Upper lobe of right lung (tissue), 1 donor: ENCODE measurements at regions not wholly inside any gene's neighbourhood (a gene's known extent, or its start where the extent isn't known, plus 50 kb on each side); places are given as distances from the start of the nearest gene placed in this dataset.

Source experiments
- ATAC-seq: fragments of 200-7000 bp; cut with Tn5 transposase; one replicate; pipeline ENCODE4 v1.9.1; 2020; ENCODE audit warnings: mild to moderate bottlenecking, moderate library complexity
- DNase-seq: peaks from one replicate; pipeline ENCODE4 v3.0.0-alpha.2; 2020
- H3K27ac ChIP-seq: fragments of 200-600 bp; one replicate; pipeline ENCODE4 v1.8.0; 2022
- H3K27me3 ChIP-seq: fragments of 200-600 bp; one replicate; pipeline ENCODE4 v1.8.0; 2022; ENCODE audit warnings: mild to moderate bottlenecking
- H3K36me3 ChIP-seq: fragments of 200-600 bp; one replicate; pipeline ENCODE4 v1.8.0; 2022
- H3K4me1 ChIP-seq: fragments of 200-600 bp; one replicate; pipeline ENCODE4 v1.8.0; 2022
- H3K4me3 ChIP-seq: fragments of 200-600 bp; one replicate; pipeline ENCODE4 v1.8.0; 2022; ENCODE audit warnings: mild to moderate bottlenecking
- H3K9me3 ChIP-seq: fragments of 200-600 bp; one replicate; pipeline ENCODE4 v1.8.0; 2022
- CTCF ChIP-seq: fragments of 200-600 bp; IDR thresholded peaks from one replicate; pipeline ENCODE4 v1.8.0; 2022; ENCODE audit warnings: antibody characterized with exemption
- intact Hi-C: fragments of 100-400 bp; cut with DNase I; formaldehyde crosslinking; loops from one replicate; pipeline ENCODE4 v1.11.0; 2022
- donor health status: DM: no; HTN: yes; CAD: no; lungs with severe emphysema.

DNA sequence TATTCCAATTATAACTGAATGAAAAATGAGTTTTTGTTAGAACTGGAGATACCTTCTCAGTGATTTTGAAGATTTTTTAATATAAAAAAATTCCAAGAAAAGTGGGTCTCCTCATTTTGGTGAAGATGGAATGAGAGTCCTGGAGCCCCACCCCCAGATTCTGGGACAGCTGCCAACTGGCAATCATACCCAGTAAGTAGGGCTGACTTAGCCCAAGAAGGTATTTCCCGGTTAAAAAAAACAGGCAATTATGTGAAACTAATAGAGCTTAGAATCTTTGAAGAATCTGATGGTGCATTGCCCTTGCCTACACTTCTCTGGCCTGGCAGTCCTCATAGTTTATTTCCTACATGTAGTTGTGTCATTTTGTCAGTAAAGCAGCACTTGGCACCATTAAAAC is 52.8 kb upstream of the VWDE start:
- Histone ChIP-seq H3K4me3 (no peak overlapping the region), H3K9me3 (no peaks in the 10 kb centered on the region), H3K27ac (no peak overlapping the region), H3K36me3 (no peaks in the 10 kb centered on the region), H3K27me3 (no peaks in the 10 kb centered on the region), H3K4me1 (no peaks in the 10 kb centered on the region)
- DNase-seq: no peak
- intact Hi-C loops: no loop called here
- TF ChIP-seq CTCF: no peak
- no peak for ATAC-seq

- Histone ChIP-seq H3K4me3 (no peak overlapping the region), H3K27me3 (no peaks in the 10 kb centered on the region), H3K4me1 (no peaks in the 10 kb centered on the region), H3K27ac (no peak overlapping the region), H3K9me3 (no peaks in the 10 kb centered on the region), H3K36me3 (no peaks in the 10 kb centered on the region)
- DNase-seq (no peak), ATAC-seq (peak; percentile 85)
- peak; percentile 66 for TF ChIP-seq CTCF
- intact Hi-C loops: no loop called here
Observed at GRCh38 chr7:12458520-12459131, 55.0 kb upstream of the VWDE start.

DNA sequence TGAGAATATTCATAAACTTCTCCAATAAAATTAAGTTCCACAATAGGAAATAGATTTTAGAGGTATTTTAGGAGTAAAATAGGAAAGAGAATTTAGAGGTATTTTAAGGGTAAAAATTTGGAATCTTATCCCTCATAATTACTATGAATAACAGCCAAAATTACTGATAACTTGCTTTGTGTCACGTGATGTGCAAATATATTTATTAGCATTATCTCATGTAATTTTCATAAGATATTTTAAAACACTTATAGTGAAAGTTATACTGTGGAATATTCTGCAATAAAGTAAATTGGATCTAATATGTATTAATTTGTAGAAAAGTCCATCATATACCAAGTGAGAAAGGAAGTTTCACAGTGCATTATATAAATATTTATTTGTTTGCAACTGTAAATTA is 64.2 kb upstream of the VWDE start:
- DNase-seq (no peak), ATAC-seq (no peak)
- H3K9me3 ChIP-seq: no peaks in the 10 kb centered on the region
- H3K4me1 ChIP-seq: no peaks in the 10 kb centered on the region
- no peak overlapping the region for H3K4me3 ChIP-seq
- no peak for TF ChIP-seq CTCF
- H3K27me3 ChIP-seq: no peaks in the 10 kb centered on the region
- H3K27ac ChIP-seq: no peak overlapping the region
- no peaks in the 10 kb centered on the region for H3K36me3 ChIP-seq
- intact Hi-C loops: no loop called here

DNA sequence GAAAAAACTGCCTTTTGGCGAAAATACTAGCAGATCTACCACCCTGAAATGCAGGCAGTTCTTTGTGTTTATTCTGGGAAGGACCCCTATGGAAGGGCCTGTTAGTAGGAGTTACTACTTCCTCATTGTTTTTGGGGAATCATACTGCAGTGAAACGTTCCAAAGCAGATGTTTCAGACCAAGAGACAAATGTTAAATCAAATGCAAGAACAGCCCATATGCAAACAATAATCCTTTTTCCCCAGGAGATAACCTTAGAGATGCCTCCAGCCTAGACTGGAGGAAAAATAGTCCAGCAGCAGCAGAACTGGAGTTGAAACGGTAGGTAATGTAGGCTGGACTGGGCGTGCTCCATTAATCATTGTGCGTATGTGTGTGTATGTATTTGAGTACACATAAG is 65.9 kb upstream of the VWDE start:
- TF ChIP-seq CTCF: no peak
- Histone ChIP-seq H3K4me3 (no peak overlapping the region), H3K27ac (no peak overlapping the region), H3K9me3 (no peaks in the 10 kb centered on the region), H3K27me3 (no peaks in the 10 kb centered on the region), H3K36me3 (no peaks in the 10 kb centered on the region), H3K4me1 (no peaks in the 10 kb centered on the region)
- no peak for DNase-seq
- ATAC-seq: no peak
- intact Hi-C loops: no loop called here

DNA sequence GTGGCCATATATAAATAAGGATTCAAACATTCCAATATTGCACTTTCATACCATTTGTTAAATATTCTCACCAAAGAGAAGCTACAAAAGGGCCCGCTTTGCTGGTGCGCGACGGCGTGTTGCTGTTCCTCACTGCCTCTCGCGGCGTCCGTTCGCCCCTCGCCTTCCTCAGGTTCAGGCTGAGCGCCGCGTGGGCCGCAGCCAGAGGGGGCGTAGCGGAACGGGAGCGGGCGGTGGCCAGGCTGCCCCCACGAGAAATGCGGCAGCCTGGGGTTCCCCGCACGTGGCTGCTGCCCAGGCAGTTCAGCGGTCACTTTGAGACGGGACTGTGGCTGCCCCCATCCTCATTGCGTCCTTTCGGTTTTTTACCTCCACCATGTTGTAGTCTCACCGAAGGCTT is 67.3 kb upstream of the VWDE start:
- DNase-seq (no peak), ATAC-seq (no peak)
- Histone ChIP-seq H3K4me3 (no peak overlapping the region), H3K27ac (no peak overlapping the region), H3K9me3 (no peaks in the 10 kb centered on the region), H3K36me3 (no peaks in the 10 kb centered on the region), H3K4me1 (no peaks in the 10 kb centered on the region), H3K27me3 (no peaks in the 10 kb centered on the region)
- intact Hi-C loops: no loop called here
- TF ChIP-seq CTCF: no peak

GRCh38 chr7:12474035-12474434 is 70.4 kb upstream of the VWDE start:
- H3K27me3 ChIP-seq: no peaks in the 10 kb centered on the region
- DNase-seq: no peak
- H3K4me3 ChIP-seq: no peak overlapping the region
- intact Hi-C loops: no loop called here
- H3K4me1 ChIP-seq: no peaks in the 10 kb centered on the region
- no peak for TF ChIP-seq CTCF
- no peaks in the 10 kb centered on the region for H3K9me3 ChIP-seq
- no peak for ATAC-seq
- H3K36me3 ChIP-seq: no peaks in the 10 kb centered on the region
- H3K27ac ChIP-seq: no peak overlapping the region
